ENCODE measurements at regions not wholly inside any gene's neighbourhood (a gene's known extent, or its start where the extent isn't known, plus 50 kb on each side); places are given as distances from the start of the nearest gene placed in this dataset.

GRCh38 chr20:40547483-40548091, 141.4 kb downstream of the MAFB start:
- ATAC-seq (ENCODE audit: low FRiP score): no peak
- 51 to 59% methylated on average over 2 of the region's 2 CpGs for WGBS, 2 donors
- Histone ChIP-seq H3K36me3 (ENCODE audit: control insufficient read depth in 1 of 2, insufficient read depth in 2 of 2, low read length in 1 of 2) (no peaks in the 10 kb centered on the region), H3K9me3 (ENCODE audit: control insufficient read depth, low read length) (no peaks in the 10 kb centered on the region), H3K4me1 (ENCODE audit: control insufficient read depth in 1 of 2, insufficient read depth in 2 of 2, low read length in 2 of 2) (no peaks in the 10 kb centered on the region), H3K27me3 (ENCODE audit: control insufficient read depth in 1 of 2, insufficient read depth in 2 of 2, low read length in 1 of 2) (no peaks in the 10 kb centered on the region), H3K4me3 (ENCODE audit: low read length in 2 of 2) (no peak overlapping the region), H3K27ac (ENCODE audit: low read depth in 1 of 2, low read length in 2 of 2) (no peak overlapping the region)
- intact Hi-C loops (cut with DNase I): no loop called here
- no peak for DNase-seq

GRCh38 chr20:40545478-40545877, 143.6 kb downstream of the MAFB start:
- Histone ChIP-seq H3K9me3 (ENCODE audit: control insufficient read depth, low read length) (no peaks in the 10 kb centered on the region), H3K4me3 (ENCODE audit: low read length in 2 of 2) (no peak overlapping the region), H3K36me3 (ENCODE audit: control insufficient read depth in 1 of 2, insufficient read depth in 2 of 2, low read length in 1 of 2) (no peaks in the 10 kb centered on the region), H3K4me1 (ENCODE audit: control insufficient read depth in 1 of 2, insufficient read depth in 2 of 2, low read length in 2 of 2) (no peaks in the 10 kb centered on the region), H3K27me3 (ENCODE audit: control insufficient read depth in 1 of 2, insufficient read depth in 2 of 2, low read length in 1 of 2) (no peaks in the 10 kb centered on the region), H3K27ac (ENCODE audit: low read depth in 1 of 2, low read length in 2 of 2) (no peak overlapping the region)
- ATAC-seq (ENCODE audit: low FRiP score) (no peak), DNase-seq (no peak)
- intact Hi-C loops (cut with DNase I): no loop called here
- WGBS, 2 donors: 72 to 74% methylated on average over 2 of the region's 2 CpGs

- no peaks in the 10 kb centered on the region for H3K9me3 ChIP-seq (ENCODE audit: control insufficient read depth, low read length)
- WGBS, 2 donors: 77 to 91% methylated on average over 2 of the region's 2 CpGs
- H3K36me3 ChIP-seq (ENCODE audit: control insufficient read depth in 1 of 2, insufficient read depth in 2 of 2, low read length in 1 of 2): no peaks in the 10 kb centered on the region
- H3K27me3 ChIP-seq (ENCODE audit: control insufficient read depth in 1 of 2, insufficient read depth in 2 of 2, low read length in 1 of 2): no peaks in the 10 kb centered on the region
- ATAC-seq (ENCODE audit: low FRiP score) (no peak), DNase-seq (no peak)
- H3K4me1 ChIP-seq (ENCODE audit: control insufficient read depth in 1 of 2, insufficient read depth in 2 of 2, low read length in 2 of 2): no peaks in the 10 kb centered on the region
- H3K27ac ChIP-seq (ENCODE audit: low read depth in 1 of 2, low read length in 2 of 2): no peak overlapping the region
- intact Hi-C loops (cut with DNase I): no loop called here
- no peak overlapping the region for H3K4me3 ChIP-seq (ENCODE audit: low read length in 2 of 2)
These were observed 147.0 kb downstream of the MAFB start for GRCh38 chr20:40542065-40542464.

GRCh38 chr20:40540166-40540565, 148.9 kb downstream of the MAFB start:
- Histone ChIP-seq H3K4me1 (ENCODE audit: control insufficient read depth in 1 of 2, insufficient read depth in 2 of 2, low read length in 2 of 2) (no peaks in the 10 kb centered on the region), H3K27me3 (ENCODE audit: control insufficient read depth in 1 of 2, insufficient read depth in 2 of 2, low read length in 1 of 2) (no peaks in the 10 kb centered on the region), H3K4me3 (ENCODE audit: low read length in 2 of 2) (no peak overlapping the region), H3K9me3 (ENCODE audit: control insufficient read depth, low read length) (no peaks in the 10 kb centered on the region), H3K27ac (ENCODE audit: low read depth in 1 of 2, low read length in 2 of 2) (no peak overlapping the region), H3K36me3 (ENCODE audit: control insufficient read depth in 1 of 2, insufficient read depth in 2 of 2, low read length in 1 of 2) (no peaks in the 10 kb centered on the region)
- DNase-seq (no peak), ATAC-seq (ENCODE audit: low FRiP score) (no peak)
- intact Hi-C loops (cut with DNase I): no loop called here
- 22 to 23% methylated on average over 2 of the region's 2 CpGs for WGBS, 2 donors

- Histone ChIP-seq H3K27ac (ENCODE audit: low read depth in 1 of 2, low read length in 2 of 2) (no peak overlapping the region), H3K4me3 (ENCODE audit: low read length in 2 of 2) (no peak overlapping the region), H3K9me3 (ENCODE audit: control insufficient read depth, low read length) (no peaks in the 10 kb centered on the region), H3K27me3 (ENCODE audit: control insufficient read depth in 1 of 2, insufficient read depth in 2 of 2, low read length in 1 of 2) (no peaks in the 10 kb centered on the region), H3K36me3 (ENCODE audit: control insufficient read depth in 1 of 2, insufficient read depth in 2 of 2, low read length in 1 of 2) (no peaks in the 10 kb centered on the region), H3K4me1 (ENCODE audit: control insufficient read depth in 1 of 2, insufficient read depth in 2 of 2, low read length in 2 of 2) (no peaks in the 10 kb centered on the region)
- DNase-seq: no peak
- intact Hi-C loops (cut with DNase I): no loop called here
- 82 to 86% methylated on average over 3 of the region's 3 CpGs for WGBS, 2 donors
- ATAC-seq (ENCODE audit: low FRiP score): no peak
These were observed 150.9 kb downstream of the MAFB start for GRCh38 chr20:40538131-40538530.

- 79 to 86% methylated on average over 4 of the region's 4 CpGs for WGBS, 2 donors
- Histone ChIP-seq H3K9me3 (ENCODE audit: control insufficient read depth, low read length) (peaks cover 2% of the 10 kb centered on the region), H3K4me1 (ENCODE audit: control insufficient read depth in 1 of 2, insufficient read depth in 2 of 2, low read length in 2 of 2) (no peaks in the 10 kb centered on the region), H3K36me3 (ENCODE audit: control insufficient read depth in 1 of 2, insufficient read depth in 2 of 2, low read length in 1 of 2) (no peaks in the 10 kb centered on the region), H3K27ac (ENCODE audit: low read depth in 1 of 2, low read length in 2 of 2) (no peak overlapping the region), H3K27me3 (ENCODE audit: control insufficient read depth in 1 of 2, insufficient read depth in 2 of 2, low read length in 1 of 2) (no peaks in the 10 kb centered on the region), H3K4me3 (ENCODE audit: low read length in 2 of 2) (no peak overlapping the region)
- DNase-seq: no peak
- intact Hi-C loops (cut with DNase I): no loop called here
- ATAC-seq (ENCODE audit: low FRiP score): no peak
These were observed 152.2 kb downstream of the MAFB start for GRCh38 chr20:40536808-40537207.

GRCh38 chr20:40535816-40536215, 153.2 kb downstream of the MAFB start:
- Histone ChIP-seq H3K9me3 (ENCODE audit: control insufficient read depth, low read length) (peaks cover 4% of the 10 kb centered on the region), H3K27ac (ENCODE audit: low read depth in 1 of 2, low read length in 2 of 2) (no peak overlapping the region), H3K27me3 (ENCODE audit: control insufficient read depth in 1 of 2, insufficient read depth in 2 of 2, low read length in 1 of 2) (no peaks in the 10 kb centered on the region), H3K4me1 (ENCODE audit: control insufficient read depth in 1 of 2, insufficient read depth in 2 of 2, low read length in 2 of 2) (no peaks in the 10 kb centered on the region), H3K4me3 (ENCODE audit: low read length in 2 of 2) (no peak overlapping the region), H3K36me3 (ENCODE audit: control insufficient read depth in 1 of 2, insufficient read depth in 2 of 2, low read length in 1 of 2) (no peaks in the 10 kb centered on the region)
- intact Hi-C loops (cut with DNase I): no loop called here
- DNase-seq (no peak), ATAC-seq (ENCODE audit: low FRiP score) (no peak)
- 82 to 85% methylated on average over 8 of the region's 8 CpGs for WGBS, 2 donors

- 69 to 70% methylated on average over 4 of the region's 4 CpGs for WGBS, 2 donors
- Histone ChIP-seq H3K4me3 (ENCODE audit: low read length in 2 of 2) (no peak overlapping the region), H3K9me3 (ENCODE audit: control insufficient read depth, low read length) (peaks cover 4% of the 10 kb centered on the region), H3K27ac (ENCODE audit: low read depth in 1 of 2, low read length in 2 of 2) (no peak overlapping the region), H3K4me1 (ENCODE audit: control insufficient read depth in 1 of 2, insufficient read depth in 2 of 2, low read length in 2 of 2) (no peaks in the 10 kb centered on the region), H3K36me3 (ENCODE audit: control insufficient read depth in 1 of 2, insufficient read depth in 2 of 2, low read length in 1 of 2) (no peaks in the 10 kb centered on the region), H3K27me3 (ENCODE audit: control insufficient read depth in 1 of 2, insufficient read depth in 2 of 2, low read length in 1 of 2) (no peaks in the 10 kb centered on the region)
- intact Hi-C loops (cut with DNase I): no loop called here
- ATAC-seq (ENCODE audit: low FRiP score) (no peak), DNase-seq (no peak)
These were observed 156.9 kb downstream of the MAFB start for GRCh38 chr20:40532103-40532502.

- Histone ChIP-seq H3K9me3 (ENCODE audit: control insufficient read depth, low read length) (peaks cover 4% of the 10 kb centered on the region), H3K4me1 (ENCODE audit: control insufficient read depth in 1 of 2, insufficient read depth in 2 of 2, low read length in 2 of 2) (no peaks in the 10 kb centered on the region), H3K36me3 (ENCODE audit: control insufficient read depth in 1 of 2, insufficient read depth in 2 of 2, low read length in 1 of 2) (no peaks in the 10 kb centered on the region), H3K4me3 (ENCODE audit: low read length in 2 of 2) (no peak overlapping the region), H3K27me3 (ENCODE audit: control insufficient read depth in 1 of 2, insufficient read depth in 2 of 2, low read length in 1 of 2) (no peaks in the 10 kb centered on the region), H3K27ac (ENCODE audit: low read depth in 1 of 2, low read length in 2 of 2) (no peak overlapping the region)
- no peak for ATAC-seq (ENCODE audit: low FRiP score)
- DNase-seq: no peak
- WGBS, 2 donors: 52 to 54% methylated on average over 4 of the region's 4 CpGs
- intact Hi-C loops (cut with DNase I): no loop called here
These were observed 163.7 kb downstream of the MAFB start for GRCh38 chr20:40525351-40525750.
